Progenitor cell of endocrine pancreas (in vitro differentiated cells): ENCODE measurements at regions not wholly inside any gene's neighbourhood (a gene's known extent, or its start where the extent isn't known, plus 50 kb on each side); places are given as distances from the start of the nearest gene placed in this dataset.
"Not testable (repeated sequence)": the region's sequence is repeated elsewhere in the genome, so short reads cannot be mapped to it uniquely, and the experiment has no call there.

Source experiments
- DNase-seq: peaks from one replicate; pipeline ENCODE4 v3.0.0; 2021; ENCODE audit warnings: low spot score; ENCODE audit not compliant: unreplicated experiment
- H3K27ac Mint-ChIP-seq: 2 replicates; pipeline ENCODE4 v1.8.0; 2021; ENCODE audit warnings: mild to moderate bottlenecking, moderate library complexity, mixed read lengths
- H3K27me3 Mint-ChIP-seq: 2 replicates; pipeline ENCODE4 v1.8.0; 2021; ENCODE audit warnings: mixed read lengths
- H3K36me3 Mint-ChIP-seq: 2 replicates; pipeline ENCODE4 v1.8.0; 2022; ENCODE audit warnings: mixed read lengths; ENCODE audit not compliant: insufficient read depth
- H3K4me1 Mint-ChIP-seq: 2 replicates; pipeline ENCODE4 v1.8.0; 2021; ENCODE audit warnings: low read depth, mixed read lengths
- H3K4me3 Mint-ChIP-seq: 2 replicates; pipeline ENCODE4 v1.8.0; 2021; ENCODE audit warnings: low read depth, mild to moderate bottlenecking, moderate library complexity, mixed read lengths
- H3K9me3 Mint-ChIP-seq: 2 replicates; pipeline ENCODE4 v1.8.0; 2021; ENCODE audit warnings: low read depth, mixed read lengths
- TF ChIP-seq, protein P1 (sequence below): fragments of 200-600 bp; sonication (generic); IDR thresholded peaks from one replicate; pipeline ENCODE4 v1.5.0; 2021; ENCODE audit warnings: antibody characterized with exemption, mild to moderate bottlenecking; ENCODE audit not compliant: unreplicated experiment

DNA sequence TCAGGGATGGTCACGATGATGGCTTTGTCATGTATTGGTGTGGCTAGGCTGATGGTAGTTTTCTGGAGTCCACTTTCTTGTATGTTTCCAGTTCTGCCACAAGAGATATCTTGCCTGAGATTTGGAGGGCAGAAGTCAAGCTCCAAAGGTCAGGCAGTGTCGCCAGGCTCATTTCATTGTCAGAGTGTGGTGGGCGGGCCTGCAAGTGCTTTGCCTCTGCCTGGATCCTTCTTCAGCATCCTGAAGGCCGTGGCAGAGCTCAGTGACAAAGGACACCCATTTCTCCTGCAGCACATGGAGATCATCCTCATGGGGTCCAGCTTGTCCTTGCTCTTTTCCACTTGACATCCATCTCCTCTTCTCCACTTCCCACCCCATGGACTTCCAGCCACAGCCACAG lies 139.7 kb downstream of the SMIM20 start:
- Mint-ChIP-seq H3K4me3 (no peak overlapping the region), H3K27ac (peak overlapping the region; percentile 2), H3K27me3 (peaks cover 13% of the 10 kb centered on the region), H3K36me3 (no peaks in the 10 kb centered on the region), H3K4me1 (peaks cover 20% of the 10 kb centered on the region), H3K9me3 (no peaks in the 10 kb centered on the region)
- no peak for DNase-seq
- TF ChIP-seq, protein P1, sequence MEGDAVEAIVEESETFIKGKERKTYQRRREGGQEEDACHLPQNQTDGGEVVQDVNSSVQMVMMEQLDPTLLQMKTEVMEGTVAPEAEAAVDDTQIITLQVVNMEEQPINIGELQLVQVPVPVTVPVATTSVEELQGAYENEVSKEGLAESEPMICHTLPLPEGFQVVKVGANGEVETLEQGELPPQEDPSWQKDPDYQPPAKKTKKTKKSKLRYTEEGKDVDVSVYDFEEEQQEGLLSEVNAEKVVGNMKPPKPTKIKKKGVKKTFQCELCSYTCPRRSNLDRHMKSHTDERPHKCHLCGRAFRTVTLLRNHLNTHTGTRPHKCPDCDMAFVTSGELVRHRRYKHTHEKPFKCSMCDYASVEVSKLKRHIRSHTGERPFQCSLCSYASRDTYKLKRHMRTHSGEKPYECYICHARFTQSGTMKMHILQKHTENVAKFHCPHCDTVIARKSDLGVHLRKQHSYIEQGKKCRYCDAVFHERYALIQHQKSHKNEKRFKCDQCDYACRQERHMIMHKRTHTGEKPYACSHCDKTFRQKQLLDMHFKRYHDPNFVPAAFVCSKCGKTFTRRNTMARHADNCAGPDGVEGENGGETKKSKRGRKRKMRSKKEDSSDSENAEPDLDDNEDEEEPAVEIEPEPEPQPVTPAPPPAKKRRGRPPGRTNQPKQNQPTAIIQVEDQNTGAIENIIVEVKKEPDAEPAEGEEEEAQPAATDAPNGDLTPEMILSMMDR: no peak

DNA sequence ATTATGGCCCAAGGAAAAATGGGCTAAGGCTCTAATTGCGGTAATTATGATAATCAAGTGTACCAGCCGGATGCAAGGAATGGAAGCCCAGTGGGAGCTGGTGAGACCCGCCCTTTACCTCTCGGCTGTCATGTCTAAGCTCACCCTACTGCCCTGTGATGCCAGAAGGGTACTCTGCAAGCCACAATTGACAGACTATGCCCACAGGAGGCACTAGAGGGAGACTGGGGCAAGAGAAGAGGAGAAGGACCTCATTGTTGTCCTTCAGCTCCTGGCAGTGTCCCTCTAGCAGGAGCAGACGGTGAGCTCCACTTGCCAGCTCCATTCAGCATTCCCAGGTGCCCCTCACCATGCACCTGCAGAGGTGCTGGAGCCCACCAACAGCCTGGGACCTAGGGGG lies 141.8 kb downstream of the SMIM20 start:
- Mint-ChIP-seq H3K9me3 (no peaks in the 10 kb centered on the region), H3K4me3 (no peak overlapping the region), H3K36me3 (no peaks in the 10 kb centered on the region), H3K27me3 (peaks cover 5% of the 10 kb centered on the region), H3K27ac (no peak overlapping the region), H3K4me1 (peaks cover 10% of the 10 kb centered on the region)
- TF ChIP-seq, protein P1: no peak
- DNase-seq: no peak

- Mint-ChIP-seq H3K4me1 (peaks cover 5% of the 10 kb centered on the region), H3K27ac (no peak overlapping the region), H3K27me3 (peaks cover 5% of the 10 kb centered on the region), H3K36me3 (no peaks in the 10 kb centered on the region), H3K9me3 (no peaks in the 10 kb centered on the region), H3K4me3 (no peak overlapping the region)
- no peak for DNase-seq
- TF ChIP-seq, protein P1: no peak
These were observed 142.4 kb downstream of the SMIM20 start for GRCh38 chr4:26056406-26056805.

- H3K36me3 Mint-ChIP-seq, DNase-seq, H3K27ac Mint-ChIP-seq, H3K4me3 Mint-ChIP-seq, H3K9me3 Mint-ChIP-seq, H3K4me1 Mint-ChIP-seq, H3K27me3 Mint-ChIP-seq: not testable (repeated sequence)
These were observed 143.8 kb downstream of the SMIM20 start for GRCh38 chr4:26057839-26058238.

DNA sequence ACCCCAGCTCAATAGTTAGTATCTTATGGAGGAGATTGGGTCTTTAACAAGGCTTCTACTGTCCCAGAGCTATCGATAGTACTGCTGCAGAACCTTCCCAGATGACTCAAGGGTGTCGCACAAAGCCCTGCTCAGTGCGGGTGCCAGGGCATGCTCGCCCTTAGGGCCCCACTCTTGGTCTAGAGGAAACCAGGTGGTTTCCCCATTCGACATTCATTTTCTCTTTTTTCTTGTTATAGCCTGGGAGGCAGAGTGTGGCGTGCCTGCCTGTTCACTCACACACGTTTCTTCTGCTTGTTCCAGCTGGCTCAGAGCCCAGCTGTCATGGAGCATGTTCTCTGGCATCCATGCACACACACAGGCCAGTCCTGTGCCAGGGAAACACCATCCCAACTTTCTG lies 144.5 kb downstream of the SMIM20 start:
- Mint-ChIP-seq H3K9me3 (no peaks in the 10 kb centered on the region), H3K4me1 (peaks cover 3% of the 10 kb centered on the region), H3K27me3 (peaks cover 5% of the 10 kb centered on the region), H3K4me3 (no peak overlapping the region), H3K27ac (no peak overlapping the region), H3K36me3 (no peaks in the 10 kb centered on the region)
- TF ChIP-seq, protein P1: no peak
- DNase-seq: no peak

DNA sequence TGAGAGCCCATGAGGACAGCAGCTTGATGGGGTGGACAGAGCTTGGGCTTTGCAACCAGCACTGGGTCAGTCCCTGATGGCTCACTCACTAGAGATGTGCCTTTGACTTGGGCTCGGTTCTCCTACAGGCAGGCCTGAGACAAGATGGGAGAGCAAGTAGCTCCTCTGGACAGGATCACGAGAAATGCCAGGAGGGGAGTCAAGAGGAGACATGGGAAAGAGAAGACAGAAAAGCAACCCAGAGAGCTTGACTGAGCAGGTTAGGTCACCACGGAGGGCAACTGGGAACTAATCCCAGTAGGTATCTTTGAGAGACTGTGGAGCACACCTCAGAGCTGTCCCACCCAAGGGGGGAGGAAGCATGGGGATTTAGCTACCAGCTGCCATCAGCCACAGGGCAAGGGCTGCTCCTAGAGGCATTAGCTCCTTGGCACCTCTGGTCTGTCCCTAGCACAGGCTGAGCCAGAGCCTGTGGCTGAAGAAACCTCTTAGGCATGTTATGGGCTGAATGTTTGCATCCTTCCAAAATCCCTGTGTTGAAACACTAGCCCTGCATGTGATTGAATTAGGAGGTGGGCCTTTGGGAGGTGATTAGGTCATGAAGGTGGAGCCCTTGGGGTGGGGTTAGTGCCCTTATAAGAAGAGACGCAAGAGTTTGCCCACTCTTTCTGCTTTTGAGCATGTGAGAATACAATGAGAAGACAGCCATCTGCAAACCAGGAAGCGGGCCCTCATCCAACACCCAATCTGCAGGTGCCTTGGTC lies 145.6 kb downstream of the SMIM20 start:
- Mint-ChIP-seq H3K27ac (no peak overlapping the region), H3K36me3 (no peaks in the 10 kb centered on the region), H3K4me3 (no peak overlapping the region), H3K4me1 (no peaks in the 10 kb centered on the region), H3K27me3 (peaks cover 5% of the 10 kb centered on the region), H3K9me3 (no peaks in the 10 kb centered on the region)
- TF ChIP-seq, protein P1: no peak
- DNase-seq: no peak
